SW480 (cell line): ENCODE measurements at regions not wholly inside any gene's neighbourhood (a gene's known extent, or its start where the extent isn't known, plus 50 kb on each side); places are given as distances from the start of the nearest gene placed in this dataset.
"Not testable (repeated sequence)": the region's sequence is repeated elsewhere in the genome, so short reads cannot be mapped to it uniquely, and the experiment has no call there.

Source experiments
- DNase-seq: peaks from one replicate; pipeline ENCODE4 v3.0.0-alpha.2; 2016; ENCODE audit warnings: low spot score

GRCh38 chr5:86671536-86671935 lies 53.8 kb downstream of the COX7C start:
- DNase-seq, result no peak

- DNase-seq, result no peak
These were observed 56.3 kb downstream of the COX7C start for GRCh38 chr5:86674069-86674468.

- DNase-seq, result no peak
These were observed 57.6 kb downstream of the COX7C start for GRCh38 chr5:86675311-86675710.

GRCh38 chr5:86679529-86679928 lies 61.8 kb downstream of the COX7C start:
- peak; percentile 58 for DNase-seq

GRCh38 chr5:86679949-86680348 lies 62.2 kb downstream of the COX7C start:
- no peak for DNase-seq

GRCh38 chr5:86684222-86684621 lies 66.5 kb downstream of the COX7C start:
- no peak for DNase-seq

GRCh38 chr5:86686046-86686445 lies 68.3 kb downstream of the COX7C start:
- DNase-seq, result no peak

GRCh38 chr5:86688406-86688805 lies 70.7 kb downstream of the COX7C start:
- DNase-seq, result no peak

- no peak for DNase-seq
These were observed 71.5 kb downstream of the COX7C start for GRCh38 chr5:86689103-86689729.

- no peak for DNase-seq
These were observed 91.6 kb downstream of the COX7C start for GRCh38 chr5:86709157-86709881.

GRCh38 chr5:86716121-86716520 lies 98.4 kb downstream of the COX7C start:
- DNase-seq, result no peak

- not testable (repeated sequence) for DNase-seq
These were observed 113.8 kb downstream of the COX7C start for GRCh38 chr5:86731319-86732117.

- no peak for DNase-seq
These were observed 117.6 kb downstream of the COX7C start for GRCh38 chr5:86735370-86735769.

GRCh38 chr5:86737579-86737978 lies 119.8 kb downstream of the COX7C start:
- DNase-seq, result no peak

- DNase-seq, result no peak
These were observed 130.9 kb downstream of the COX7C start for GRCh38 chr5:86748538-86749105.

GRCh38 chr5:86749841-86750240 lies 132.1 kb downstream of the COX7C start:
- DNase-seq, result no peak

GRCh38 chr5:86756839-86757238 lies 139.1 kb downstream of the COX7C start:
- no peak for DNase-seq

GRCh38 chr5:86757824-86758223 lies 140.1 kb downstream of the COX7C start:
- peak; percentile 7 for DNase-seq

GRCh38 chr5:86760661-86761060 lies 142.9 kb downstream of the COX7C start:
- no peak for DNase-seq

- DNase-seq, result no peak
These were observed 146.2 kb downstream of the COX7C start for GRCh38 chr5:86763929-86764328.

GRCh38 chr5:86765778-86766502 lies 148.2 kb downstream of the COX7C start:
- DNase-seq, result no peak

GRCh38 chr5:86768699-86769202 lies 151.0 kb downstream of the COX7C start:
- no peak for DNase-seq
